HL-60/S4 treated with phorbol 12-myristate 13-acetate at 8.2 ng/mL for 4 days and 3 days (cell line): ENCODE measurements at regions not wholly inside any gene's neighbourhood (a gene's known extent, or its start where the extent isn't known, plus 50 kb on each side); places are given as distances from the start of the nearest gene placed in this dataset.

ENCODE experiments used
- in situ Hi-C: fragments of 300-500 bp; cut with MboI; formaldehyde crosslinking; loops from 2 replicates; pipeline ENCODE4 v1.15.0; 2022; ENCODE audit warnings: low sequenced_read_pairs

GRCh38 chr4:14218641-14219040, 591.1 kb upstream of the BOD1L1 start:
- in situ Hi-C loops: no loop called here

- in situ Hi-C loops: no loop called here
These were observed 593.7 kb upstream of the BOD1L1 start for GRCh38 chr4:14221176-14221575.

DNA sequence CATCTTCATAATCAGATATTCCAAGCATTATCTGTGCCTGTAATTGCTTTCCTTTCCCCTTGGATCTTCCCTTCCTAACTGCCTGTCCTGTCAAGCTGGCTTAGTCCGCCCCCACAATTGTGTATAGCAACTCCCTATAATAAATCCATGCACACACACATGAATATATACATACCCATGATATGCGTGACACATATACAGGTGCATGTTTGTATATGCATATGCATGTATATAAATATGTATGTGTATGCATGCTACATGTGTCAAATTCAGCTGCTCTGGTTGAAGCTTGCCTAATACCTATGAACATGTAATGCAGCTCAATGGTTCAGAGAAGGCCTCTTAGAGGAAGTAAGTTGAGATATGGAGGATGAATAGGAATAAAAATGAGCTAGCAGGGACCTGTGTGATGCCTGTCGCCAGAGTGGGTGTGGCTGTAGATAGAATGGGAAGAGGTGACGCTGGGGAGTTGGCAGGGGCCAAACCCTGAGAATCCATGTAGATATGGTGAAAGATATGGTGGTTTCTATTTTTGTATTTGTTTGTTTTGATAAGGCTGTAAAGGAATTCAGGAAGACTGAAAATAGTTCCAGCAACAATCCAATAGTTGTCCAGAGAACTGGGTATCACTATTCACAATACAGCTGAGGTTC, 595.0 kb upstream of the BOD1L1 start:
- in situ Hi-C loops: no loop called here

GRCh38 chr4:14223461-14223860, 595.9 kb upstream of the BOD1L1 start:
- in situ Hi-C loops: no loop called here

- in situ Hi-C loops: no loop called here
These were observed 598.2 kb upstream of the BOD1L1 start for GRCh38 chr4:14225688-14226207.

GRCh38 chr4:14233126-14233525, 605.6 kb upstream of the BOD1L1 start:
- in situ Hi-C loops: no loop called here

DNA sequence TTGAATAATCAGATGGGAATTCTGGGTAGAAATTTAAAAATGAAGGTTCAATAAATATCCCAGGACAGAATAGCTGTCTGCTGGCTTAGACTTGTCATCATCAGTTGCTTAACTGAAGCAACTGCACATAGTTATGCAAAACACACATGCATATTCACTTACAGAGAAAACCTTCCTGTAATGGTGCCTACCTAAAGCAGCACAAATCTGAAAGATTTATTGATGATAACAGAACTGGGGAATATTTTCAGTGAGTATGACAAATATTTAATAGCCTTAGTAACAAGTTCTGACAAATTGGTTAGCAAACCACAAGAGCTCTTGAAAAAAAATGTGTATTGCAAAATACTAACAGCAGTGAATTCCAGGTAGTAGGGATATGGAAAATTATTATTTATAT, 606.8 kb upstream of the BOD1L1 start:
- in situ Hi-C loops: no loop called here

GRCh38 chr4:14236359-14236758, 608.8 kb upstream of the BOD1L1 start:
- in situ Hi-C loops: no loop called here

DNA sequence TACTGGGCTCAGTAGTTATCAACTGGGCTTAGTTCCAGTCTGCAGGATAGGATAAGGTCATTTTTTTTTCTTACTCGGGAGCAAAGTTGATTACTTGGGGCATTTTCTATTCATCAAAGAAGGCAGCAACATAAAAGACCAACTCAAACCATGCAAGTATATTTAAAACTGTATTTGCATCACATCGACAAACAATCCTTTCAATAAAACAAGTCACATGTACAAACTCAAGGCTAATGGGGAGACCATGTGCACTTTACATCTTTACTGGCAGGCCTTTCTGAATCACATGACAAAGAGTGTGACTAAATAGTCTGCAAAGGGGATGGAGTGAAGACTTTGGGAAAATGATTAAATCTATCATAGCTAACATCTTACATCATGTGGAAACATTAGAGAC, 610.4 kb upstream of the BOD1L1 start:
- in situ Hi-C loops: no loop called here

DNA sequence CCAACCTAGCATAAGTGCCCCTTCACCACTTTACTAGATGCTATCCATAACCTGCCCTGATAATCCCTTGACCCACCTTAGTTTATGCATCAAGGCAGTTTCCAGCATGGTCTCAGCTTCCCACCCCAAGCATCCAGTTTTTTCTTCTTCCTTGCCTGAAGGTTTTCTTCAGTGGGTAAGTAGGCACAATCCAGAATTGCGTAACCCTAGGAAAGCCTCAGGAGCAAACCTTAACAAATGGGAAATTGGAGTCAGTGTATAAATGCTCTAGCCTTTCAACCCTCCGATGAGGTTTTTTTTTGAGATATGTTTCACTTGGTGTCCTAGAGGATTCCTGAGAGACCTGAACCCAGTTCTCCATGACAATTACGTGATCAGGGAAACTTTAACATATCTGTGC, 614.0 kb upstream of the BOD1L1 start:
- in situ Hi-C loops: no loop called here

GRCh38 chr4:14247767-14248166, 620.2 kb upstream of the BOD1L1 start:
- in situ Hi-C loops: no loop called here

DNA sequence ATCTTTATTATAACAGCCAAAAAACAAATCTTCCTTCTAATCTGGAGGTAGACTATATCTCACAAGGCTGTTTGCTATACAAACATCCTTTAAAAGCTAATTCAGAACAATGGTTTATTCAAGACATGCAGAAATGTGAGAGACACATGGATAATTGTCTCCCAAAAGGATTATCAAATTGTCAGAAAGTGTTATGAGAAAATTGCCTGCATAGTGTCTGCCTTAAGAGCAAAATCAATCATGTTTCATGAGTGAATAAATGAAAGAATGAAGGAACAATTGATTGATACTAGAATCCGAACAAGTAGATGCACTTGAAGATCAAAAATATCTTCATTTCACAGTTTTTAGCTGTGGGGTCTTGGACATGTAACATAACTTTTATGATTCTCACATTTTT, 621.7 kb upstream of the BOD1L1 start:
- in situ Hi-C loops: no loop called here

- in situ Hi-C loops: no loop called here
These were observed 626.7 kb upstream of the BOD1L1 start for GRCh38 chr4:14254252-14254651.

- in situ Hi-C loops: no loop called here
These were observed 627.4 kb upstream of the BOD1L1 start for GRCh38 chr4:14254926-14255325.

GRCh38 chr4:14257903-14258302, 630.4 kb upstream of the BOD1L1 start:
- in situ Hi-C loops: no loop called here

GRCh38 chr4:14259936-14260335, 632.4 kb upstream of the BOD1L1 start:
- in situ Hi-C loops: no loop called here

- in situ Hi-C loops: no loop called here
These were observed 633.1 kb upstream of the BOD1L1 start for GRCh38 chr4:14260591-14260990.

DNA sequence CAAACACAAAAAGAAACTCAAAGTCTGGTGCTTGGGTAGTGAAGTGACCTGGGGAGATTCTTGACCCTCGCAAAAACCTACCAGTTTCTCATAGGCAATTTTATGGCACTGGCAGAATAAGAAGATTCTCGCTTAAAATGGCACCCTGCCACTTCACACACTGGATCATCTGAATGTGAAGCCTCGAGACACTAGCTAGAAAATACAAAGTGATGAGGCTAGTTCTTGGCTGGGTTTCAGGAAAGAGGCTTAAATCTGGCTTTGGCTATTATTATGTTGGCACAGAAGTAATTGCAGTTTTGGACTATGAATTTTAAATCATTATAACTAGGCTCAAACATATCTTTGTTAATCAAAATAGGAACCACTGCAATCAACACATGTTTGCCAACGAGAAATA, 634.7 kb upstream of the BOD1L1 start:
- in situ Hi-C loops: no loop called here

DNA sequence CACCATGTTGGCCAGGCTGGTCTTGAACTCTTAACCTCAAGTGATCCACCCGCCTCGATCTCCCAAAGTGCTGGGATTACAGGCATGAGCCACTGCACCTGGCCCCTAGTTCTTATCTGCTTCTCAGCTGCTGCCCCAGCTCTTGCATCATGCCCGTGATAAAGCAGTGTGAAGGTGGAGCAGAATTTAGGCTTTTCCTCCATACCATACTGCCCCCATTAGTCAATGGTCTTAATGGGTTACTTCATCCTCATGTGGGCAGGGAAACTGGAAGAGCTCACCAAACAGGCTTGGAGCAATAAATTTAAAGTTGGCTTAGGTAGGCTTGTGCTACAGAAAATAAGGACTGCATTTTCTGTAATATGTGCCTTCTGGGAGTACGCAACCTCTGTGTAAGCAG, 636.9 kb upstream of the BOD1L1 start:
- in situ Hi-C loops: no loop called here

- in situ Hi-C loops: no loop called here
These were observed 638.1 kb upstream of the BOD1L1 start for GRCh38 chr4:14265651-14266050.

DNA sequence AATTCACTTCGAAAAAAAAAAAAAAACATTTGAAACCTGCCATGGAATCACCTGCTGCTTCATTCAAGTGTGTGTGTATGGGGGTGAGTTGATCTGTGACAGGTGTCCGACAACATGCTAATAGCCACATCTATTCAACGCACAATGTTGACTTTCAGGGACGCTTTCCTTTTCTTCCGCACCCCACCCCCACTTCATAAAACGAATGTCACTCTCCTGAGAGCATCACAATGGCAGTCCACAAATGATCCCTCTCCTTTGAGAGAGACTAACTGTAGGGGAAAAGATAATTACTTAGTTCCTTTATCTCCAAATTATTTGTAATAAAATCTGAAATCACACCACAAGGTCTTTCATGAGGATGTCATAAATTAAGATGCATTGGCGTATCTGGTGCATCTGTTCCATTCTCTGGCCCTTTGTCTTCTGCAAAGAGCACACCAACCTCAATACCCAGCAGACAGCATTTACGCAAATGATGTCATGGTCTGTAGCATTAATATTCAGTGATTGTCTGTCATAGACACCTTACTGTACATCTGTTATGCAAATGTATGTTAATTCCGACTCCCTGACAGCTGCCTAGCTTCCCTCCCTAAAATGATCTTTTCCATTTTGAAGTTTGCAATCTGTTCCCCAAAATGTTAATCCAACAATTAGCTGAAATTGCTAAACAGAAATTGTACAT, 640.0 kb upstream of the BOD1L1 start:
- in situ Hi-C loops: no loop called here

DNA sequence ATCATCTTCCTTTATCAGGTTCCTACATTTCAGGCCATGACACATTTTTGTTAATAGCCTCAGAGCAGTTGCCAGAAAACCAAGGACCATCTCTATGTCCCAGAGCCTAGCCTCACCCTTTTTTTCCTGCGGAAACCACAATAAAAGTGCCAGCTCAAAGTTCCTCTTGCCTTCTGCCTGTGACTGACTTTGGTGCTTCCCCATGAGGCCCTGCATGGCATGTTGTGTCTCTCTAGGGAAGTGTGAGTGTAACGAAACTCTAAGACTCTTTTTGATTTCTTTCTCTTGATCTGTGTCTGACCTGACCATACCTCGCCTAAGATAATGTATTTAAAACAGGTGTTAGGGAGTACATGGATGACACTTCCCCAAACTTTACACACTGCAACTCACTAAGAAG, 642.3 kb upstream of the BOD1L1 start:
- in situ Hi-C loops: no loop called here

DNA sequence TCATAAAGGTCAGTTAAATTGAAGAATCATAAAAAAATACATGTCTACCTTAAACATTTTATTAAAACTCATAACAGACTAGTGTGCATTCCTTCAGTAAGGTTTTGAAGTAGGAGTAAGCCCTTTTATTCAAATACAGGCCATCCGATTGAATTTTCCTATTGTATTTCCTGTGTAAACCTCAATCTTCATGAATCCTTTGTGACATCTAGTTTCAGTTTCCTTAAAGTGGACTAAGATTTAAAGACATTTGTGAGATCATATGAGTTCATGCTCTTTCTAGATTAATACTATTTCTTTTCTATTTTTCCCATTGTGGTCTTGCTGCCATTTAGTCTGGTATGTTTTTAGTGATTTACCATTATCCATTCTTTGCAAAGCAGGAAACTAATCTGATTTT, 644.7 kb upstream of the BOD1L1 start:
- in situ Hi-C loops: no loop called here
